ENCODE measurements at regions not wholly inside any gene's neighbourhood (a gene's known extent, or its start where the extent isn't known, plus 50 kb on each side); places are given as distances from the start of the nearest gene placed in this dataset.

DNA sequence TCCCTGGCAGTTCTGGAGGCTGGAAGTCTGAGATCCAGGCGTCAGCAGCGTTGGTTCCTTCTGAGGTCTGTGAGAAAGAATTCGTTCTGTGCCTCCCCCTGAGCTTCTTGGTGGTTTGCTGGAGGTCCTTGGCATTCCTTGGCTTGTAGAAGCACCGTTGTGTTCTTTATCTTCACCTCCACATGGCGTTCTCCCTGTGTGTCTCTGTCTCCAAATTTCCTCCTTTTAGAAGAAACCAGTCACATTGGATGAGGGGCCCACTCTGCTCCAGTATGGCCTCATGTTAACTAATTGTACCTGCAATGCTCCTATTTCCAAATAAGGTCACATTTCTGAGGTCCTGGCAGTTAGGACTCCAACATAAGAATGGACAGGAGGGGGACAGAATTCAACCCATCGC is 73.0 kb upstream of the BACH2 start:
- TF ChIP-seq POLR2A (IDR thresholded peaks at IDR 0.05), result no peak
- TF ChIP-seq, protein P1, sequence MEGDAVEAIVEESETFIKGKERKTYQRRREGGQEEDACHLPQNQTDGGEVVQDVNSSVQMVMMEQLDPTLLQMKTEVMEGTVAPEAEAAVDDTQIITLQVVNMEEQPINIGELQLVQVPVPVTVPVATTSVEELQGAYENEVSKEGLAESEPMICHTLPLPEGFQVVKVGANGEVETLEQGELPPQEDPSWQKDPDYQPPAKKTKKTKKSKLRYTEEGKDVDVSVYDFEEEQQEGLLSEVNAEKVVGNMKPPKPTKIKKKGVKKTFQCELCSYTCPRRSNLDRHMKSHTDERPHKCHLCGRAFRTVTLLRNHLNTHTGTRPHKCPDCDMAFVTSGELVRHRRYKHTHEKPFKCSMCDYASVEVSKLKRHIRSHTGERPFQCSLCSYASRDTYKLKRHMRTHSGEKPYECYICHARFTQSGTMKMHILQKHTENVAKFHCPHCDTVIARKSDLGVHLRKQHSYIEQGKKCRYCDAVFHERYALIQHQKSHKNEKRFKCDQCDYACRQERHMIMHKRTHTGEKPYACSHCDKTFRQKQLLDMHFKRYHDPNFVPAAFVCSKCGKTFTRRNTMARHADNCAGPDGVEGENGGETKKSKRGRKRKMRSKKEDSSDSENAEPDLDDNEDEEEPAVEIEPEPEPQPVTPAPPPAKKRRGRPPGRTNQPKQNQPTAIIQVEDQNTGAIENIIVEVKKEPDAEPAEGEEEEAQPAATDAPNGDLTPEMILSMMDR (IDR thresholded peaks at IDR 0.05), result no peak
- peak overlapping the region; percentile 82 to 92 for H3K27ac ChIP-seq
- no peak for DNase-seq
- no peak overlapping the region for H3K4me3 ChIP-seq
- H3K4me1 ChIP-seq, result no peaks in the 10 kb centered on the region
- H3K36me3 ChIP-seq, result no peaks in the 10 kb centered on the region
- H3K9me3 ChIP-seq, result no peaks in the 10 kb centered on the region
- no peaks in the 10 kb centered on the region for H3K27me3 ChIP-seq
- intact Hi-C loops (cut with DNase I; ENCODE audit: low total_unique reads), result no loop called here

- no peak for TF ChIP-seq POLR2A (IDR thresholded peaks at IDR 0.05)
- TF ChIP-seq, protein P1 (IDR thresholded peaks at IDR 0.05), result no peak
- Histone ChIP-seq H3K9me3 (no peaks in the 10 kb centered on the region), H3K36me3 (no peaks in the 10 kb centered on the region), H3K4me1 (no peaks in the 10 kb centered on the region), H3K27me3 (no peaks in the 10 kb centered on the region), H3K27ac (peak overlapping the region; percentile 82 to 92), H3K4me3 (no peak overlapping the region)
- intact Hi-C loops (cut with DNase I; ENCODE audit: low total_unique reads), result no loop called here
- DNase-seq, result peak; percentile 68 to 81
Measured at GRCh38 chr6:90369024-90369519, 72.4 kb upstream of the BACH2 start.

- H3K27ac ChIP-seq, result peak overlapping the region; percentile 82 to 92
- H3K27me3 ChIP-seq, result no peaks in the 10 kb centered on the region
- intact Hi-C loops (cut with DNase I; ENCODE audit: low total_unique reads), result no loop called here
- no peaks in the 10 kb centered on the region for H3K36me3 ChIP-seq
- H3K9me3 ChIP-seq, result no peaks in the 10 kb centered on the region
- no peak for TF ChIP-seq POLR2A (IDR thresholded peaks at IDR 0.05)
- TF ChIP-seq, protein P1 (IDR thresholded peaks at IDR 0.05), result no peak
- H3K4me3 ChIP-seq, result no peak overlapping the region
- H3K4me1 ChIP-seq, result no peaks in the 10 kb centered on the region
- no peak for DNase-seq
Measured at GRCh38 chr6:90368601-90369000, 72.0 kb upstream of the BACH2 start.

DNA sequence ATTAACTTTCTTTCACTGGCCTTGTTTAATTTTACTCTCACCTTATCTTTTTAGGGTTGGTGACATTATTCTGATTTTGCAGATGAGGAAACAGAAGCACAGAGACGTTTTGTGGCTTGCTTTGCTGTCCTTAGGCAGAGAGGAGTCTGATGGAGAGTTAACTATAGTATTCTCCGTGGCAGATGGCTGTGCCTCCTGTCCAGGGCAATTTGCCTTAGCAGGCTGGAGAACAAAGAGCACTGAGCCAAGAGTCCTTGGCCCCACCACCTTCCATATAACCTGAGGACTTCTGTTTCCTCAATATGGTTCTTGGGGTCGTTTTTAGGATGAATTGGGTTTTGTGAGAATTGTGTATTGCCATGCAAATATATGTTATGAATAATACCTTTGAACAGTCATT is 71.4 kb upstream of the BACH2 start:
- Histone ChIP-seq H3K4me3 (no peak overlapping the region), H3K36me3 (no peaks in the 10 kb centered on the region), H3K9me3 (no peaks in the 10 kb centered on the region), H3K27ac (peak overlapping the region; percentile 82 to 92), H3K27me3 (no peaks in the 10 kb centered on the region), H3K4me1 (no peaks in the 10 kb centered on the region)
- no peak for TF ChIP-seq POLR2A (IDR thresholded peaks at IDR 0.05)
- TF ChIP-seq, protein P1 (IDR thresholded peaks at IDR 0.05), result no peak
- no peak for DNase-seq
- intact Hi-C loops (cut with DNase I; ENCODE audit: low total_unique reads), result no loop called here

- no peaks in the 10 kb centered on the region for H3K4me1 ChIP-seq
- H3K36me3 ChIP-seq, result no peaks in the 10 kb centered on the region
- H3K27me3 ChIP-seq, result no peaks in the 10 kb centered on the region
- intact Hi-C loops (cut with DNase I; ENCODE audit: low total_unique reads), result no loop called here
- TF ChIP-seq POLR2A (IDR thresholded peaks at IDR 0.05), result no peak
- H3K9me3 ChIP-seq, result no peaks in the 10 kb centered on the region
- no peak overlapping the region for H3K27ac ChIP-seq
- H3K4me3 ChIP-seq, result no peak overlapping the region
- no peak for DNase-seq
Measured at GRCh38 chr6:90365565-90366219, 69.0 kb upstream of the BACH2 start.

Measured in uterus (tissue), 3 donors.